B cell (primary cell): ENCODE measurements at regions not wholly inside any gene's neighbourhood (a gene's known extent, or its start where the extent isn't known, plus 50 kb on each side); places are given as distances from the start of the nearest gene placed in this dataset.

Experiments used
- ATAC-seq: fragments of 200-7000 bp; cut with Tn5 transposase; one replicate; pipeline ENCODE4 v1.10.0; 2021; ENCODE audit warnings: low read depth, mild to moderate bottlenecking, moderate number of reproducible peaks, moderate library complexity
- CTCF ChIA-PET: fragments of 350-600 bp; sonication (Branson Sonifier 250); formaldehyde crosslinking; loops from one replicate; lab custom pipeline; 2021; ENCODE audit warnings: antibody characterized with exemption, inconsistent platforms; lab: Charles Lee
- POLR2A ChIA-PET: fragments of 350-600 bp; sonication (Branson Sonifier 250); formaldehyde crosslinking; loops from one replicate; lab custom pipeline; 2021; ENCODE audit warnings: antibody characterized with exemption; lab: Charles Lee
- DNase-seq: peaks from one replicate; pipeline ENCODE4 v3.0.0; 2013
- H2AFZ ChIP-seq: 2 replicates; pipeline ENCODE4 v1.6.1; 2012; ENCODE audit warnings: mild to moderate bottlenecking, low read depth, low read length; ENCODE audit not compliant: insufficient read depth, poor library complexity, severe bottlenecking
- H3K27ac ChIP-seq, 2 donors: 1 replicate in 1 of 2; 2 replicates in 1 of 2; pipeline ENCODE4 v1.5.1; 2012 to 2013; ENCODE audit warnings: low read length in 2 of 2, mild to moderate bottlenecking in 2 of 2, moderate library complexity in 1 of 2
- H3K27me3 ChIP-seq, 4 experiments: fragments of 200-600 bp in 1 of 4; sonication (generic) in 1 of 4; replicated peaks in 1 of 4; 1 replicate in 2 of 4; 2 replicates in 2 of 4; pipeline versions ENCODE4 v1.6.1 to v1.7.0; 2013 to 2016; ENCODE audit warnings: low read length in 3 of 4, mild to moderate bottlenecking in 2 of 4, mixed read lengths in 1 of 4, moderate library complexity in 1 of 4; ENCODE audit not compliant: insufficient read depth in 4 of 4, control insufficient read depth in 3 of 4; ENCODE audit errors: control extremely low read depth in 1 of 4
- H3K36me3 ChIP-seq, 2 experiments: replicated peaks in 1 of 2; 1 replicate in 1 of 2; 2 replicates in 1 of 2; pipeline versions ENCODE4 v1.6.1 to v1.7.1; 2013; ENCODE audit warnings: low read length in 1 of 2; ENCODE audit not compliant: insufficient read depth in 2 of 2, control insufficient read depth in 1 of 2; ENCODE audit errors: control extremely low read depth in 1 of 2, extremely low read depth in 1 of 2
- H3K4me1 ChIP-seq, 2 donors: fragments of 200-600 bp in 1 of 2; sonication (generic) in 1 of 2; 1 replicate in 1 of 2; 2 replicates in 1 of 2; pipeline versions ENCODE4 v1.5.1 to v1.6.1; 2013 to 2017; ENCODE audit warnings: low read length in 2 of 2; ENCODE audit not compliant: control insufficient read depth in 2 of 2, insufficient read depth in 2 of 2
- H3K4me2 ChIP-seq: replicated peaks from 2 replicates; pipeline ENCODE3; 2012; ENCODE audit warnings: mild to moderate bottlenecking, low read depth, low read length; ENCODE audit not compliant: poor library complexity, severe bottlenecking
- H3K4me3 ChIP-seq, 5 experiments: fragments of 200-600 bp in 1 of 5; sonication (generic) in 1 of 5; 1 replicate in 3 of 5; 2 replicates in 2 of 5; pipeline versions ENCODE4 v1.5.1 to v1.7.0; 2011 to 2016; ENCODE audit warnings: low read length in 4 of 5, mild to moderate bottlenecking in 4 of 5, low read depth in 2 of 5, control low read depth in 1 of 5, moderate library complexity in 1 of 5; ENCODE audit not compliant: insufficient read depth in 1 of 5; ENCODE audit errors: control extremely low read depth in 1 of 5, extremely low read depth in 1 of 5
- H3K79me2 ChIP-seq: fragments of 200-600 bp; sonication (generic); one replicate; pipeline ENCODE4 v1.6.0; 2016; ENCODE audit warnings: low read length; ENCODE audit not compliant: control insufficient read depth, insufficient read depth
- H3K9ac ChIP-seq: fragments of 200-600 bp; sonication (generic); 2 replicates; pipeline ENCODE4 v1.6.1; 2017; ENCODE audit warnings: mild to moderate bottlenecking, low read length, moderate library complexity
- H3K9me3 ChIP-seq, 3 donors: one replicate each; pipeline versions ENCODE4 v1.6.1 to v1.7.1; 2013; ENCODE audit warnings: low read length in 2 of 3; ENCODE audit not compliant: control insufficient read depth in 2 of 3, insufficient read depth in 1 of 3; ENCODE audit errors: control extremely low read depth in 1 of 3
- H4K20me1 ChIP-seq: 2 replicates; pipeline ENCODE4 v1.6.0; 2012; ENCODE audit warnings: mild to moderate bottlenecking, low read length; ENCODE audit not compliant: insufficient read depth, control insufficient read depth, poor library complexity, severe bottlenecking
- H3K27ac Mint-ChIP-seq: one replicate; pipeline ENCODE4 v1.8.0; 2021; ENCODE audit warnings: mixed read lengths
- H3K27me3 Mint-ChIP-seq: one replicate; pipeline ENCODE4 v1.8.0; 2021; ENCODE audit warnings: mixed read lengths
- H3K4me1 Mint-ChIP-seq: one replicate; pipeline ENCODE4 v1.8.0; 2021; ENCODE audit warnings: mixed read lengths
- H3K4me3 Mint-ChIP-seq: one replicate; pipeline ENCODE4 v1.8.0; 2021; ENCODE audit warnings: mixed read lengths
- H3K9me3 Mint-ChIP-seq: one replicate; pipeline ENCODE4 v1.8.0; 2022; ENCODE audit warnings: mixed read lengths; ENCODE audit not compliant: insufficient read depth
- EZH2 ChIP-seq: IDR thresholded peaks from 2 replicates; pipeline ENCODE4 v1.6.1; 2012; ENCODE audit warnings: borderline replicate concordance, low read depth, mild to moderate bottlenecking, moderate library complexity, low read length; ENCODE audit not compliant: insufficient read depth, poor library complexity, severe bottlenecking
- WGBS: methylation state at CpG from one replicate; pipeline ENCODE4 v1.1.5; 2013; ENCODE audit warnings: missing lambda C conversion rate; ENCODE audit not compliant: insufficient coverage; 5-methylcytosine and 5-hydroxymethylcytosine counted together
- intact Hi-C: fragments of 100-400 bp; cut with micrococcal nuclease; formaldehyde crosslinking; loops from one replicate; pipeline ENCODE4 v1.10.0; 2022
- TF ChIP-seq, protein P1 (sequence below): fragments of 200-600 bp; IDR thresholded peaks from one replicate; pipeline ENCODE4 v1.8.0; 2022; ENCODE audit warnings: antibody characterized with exemption, mild to moderate bottlenecking

DNA sequence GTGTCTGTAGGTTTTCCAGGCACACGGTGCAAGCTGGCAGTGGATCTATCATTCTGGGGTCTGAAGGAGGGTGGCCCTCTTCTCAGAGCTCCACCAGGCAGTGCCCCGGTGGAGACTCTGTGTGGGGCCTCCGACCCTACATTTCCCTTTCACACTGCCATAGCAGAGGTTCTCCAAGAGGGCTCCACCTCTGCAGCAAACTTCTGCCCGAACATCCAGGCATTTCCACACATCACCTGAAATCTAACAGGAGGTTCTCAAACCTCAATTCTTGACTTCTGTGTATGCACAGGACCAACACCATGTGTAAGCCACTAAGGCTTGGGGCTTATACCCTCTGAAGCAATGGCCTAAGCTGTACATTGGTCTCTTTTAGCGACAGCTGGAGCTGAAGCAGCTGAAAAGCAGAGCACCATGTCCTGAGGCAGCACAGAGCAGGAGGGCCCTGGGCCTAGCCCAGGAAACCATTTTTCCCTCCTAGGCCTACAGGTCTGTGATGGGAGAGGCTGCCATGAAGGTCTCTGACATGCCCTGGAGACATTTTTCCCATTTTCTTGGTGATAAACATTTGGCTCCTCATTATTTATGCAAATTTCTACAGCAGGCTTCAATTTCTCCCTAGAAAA is 253.3 kb downstream of the ERMARD start:
- ChIA-PET CTCF (no interaction called here), POLR2A (no interaction called here)
- Histone ChIP-seq H3K27me3 (no peaks in the 10 kb centered on the region), H3K4me2 (no peak overlapping the region), H3K4me3 (no peak overlapping the region), H3K9me3 (peaks cover 0 to 57% (median 31%) of the 10 kb centered on the region in 3 donors), H4K20me1 (no peaks in the 10 kb centered on the region), H3K79me2 (no peaks in the 10 kb centered on the region), H3K4me1 (peaks cover 6% of the 10 kb centered on the region in 2 donors), H2AFZ (no peak overlapping the region), H3K27ac (no peak overlapping the region), H3K9ac (no peak overlapping the region), H3K36me3 (no peaks in the 10 kb centered on the region)
- Mint-ChIP-seq H3K27me3 (peaks cover 7% of the 10 kb centered on the region), H3K4me3 (no peak overlapping the region), H3K4me1 (peaks cover 6% of the 10 kb centered on the region), H3K9me3 (peaks cover 15% of the 10 kb centered on the region), H3K27ac (no peak overlapping the region)
- ATAC-seq (no peak), DNase-seq (no peak)
- 78% methylated on average over 5 of the region's 5 CpGs for WGBS
- TF ChIP-seq, protein P1, sequence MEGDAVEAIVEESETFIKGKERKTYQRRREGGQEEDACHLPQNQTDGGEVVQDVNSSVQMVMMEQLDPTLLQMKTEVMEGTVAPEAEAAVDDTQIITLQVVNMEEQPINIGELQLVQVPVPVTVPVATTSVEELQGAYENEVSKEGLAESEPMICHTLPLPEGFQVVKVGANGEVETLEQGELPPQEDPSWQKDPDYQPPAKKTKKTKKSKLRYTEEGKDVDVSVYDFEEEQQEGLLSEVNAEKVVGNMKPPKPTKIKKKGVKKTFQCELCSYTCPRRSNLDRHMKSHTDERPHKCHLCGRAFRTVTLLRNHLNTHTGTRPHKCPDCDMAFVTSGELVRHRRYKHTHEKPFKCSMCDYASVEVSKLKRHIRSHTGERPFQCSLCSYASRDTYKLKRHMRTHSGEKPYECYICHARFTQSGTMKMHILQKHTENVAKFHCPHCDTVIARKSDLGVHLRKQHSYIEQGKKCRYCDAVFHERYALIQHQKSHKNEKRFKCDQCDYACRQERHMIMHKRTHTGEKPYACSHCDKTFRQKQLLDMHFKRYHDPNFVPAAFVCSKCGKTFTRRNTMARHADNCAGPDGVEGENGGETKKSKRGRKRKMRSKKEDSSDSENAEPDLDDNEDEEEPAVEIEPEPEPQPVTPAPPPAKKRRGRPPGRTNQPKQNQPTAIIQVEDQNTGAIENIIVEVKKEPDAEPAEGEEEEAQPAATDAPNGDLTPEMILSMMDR: no peak
- TF ChIP-seq EZH2: no peak
- intact Hi-C loops: no loop called here

DNA sequence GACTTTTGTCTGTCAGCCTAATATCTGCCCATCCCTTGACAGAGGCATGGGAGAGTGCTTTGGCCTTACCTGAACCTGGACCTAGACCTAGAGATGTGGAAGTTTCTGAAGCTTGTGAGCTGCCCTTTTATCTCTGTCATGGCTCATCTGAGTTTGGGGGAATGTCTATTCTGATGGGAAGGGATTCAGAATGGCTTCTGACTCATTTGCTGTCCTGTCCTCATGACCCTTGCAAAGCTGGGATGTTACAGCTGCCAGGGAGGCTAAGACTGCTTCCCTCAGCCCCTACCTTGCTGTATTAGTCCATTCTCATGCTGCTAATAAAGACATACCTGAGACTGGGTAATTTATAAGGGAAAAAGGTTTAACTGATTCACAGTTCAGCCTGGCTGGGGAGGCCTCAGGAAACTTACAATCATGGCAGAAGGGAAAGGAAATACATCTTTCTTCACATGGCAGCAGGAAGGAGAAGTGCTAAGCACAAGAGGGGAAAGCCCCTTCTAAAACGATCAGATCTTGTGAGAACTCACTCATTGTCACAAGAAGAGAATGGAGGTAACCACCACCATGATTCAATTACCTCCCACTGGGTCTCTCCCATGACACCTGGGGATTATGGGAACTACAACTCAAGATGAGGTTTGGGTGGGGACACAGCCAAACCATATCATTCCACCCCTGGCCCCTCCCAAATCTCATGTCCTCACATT is 252.2 kb downstream of the ERMARD start:
- peaks cover 6% of the 10 kb centered on the region in 2 donors for H3K4me1 ChIP-seq
- H3K79me2 ChIP-seq: no peaks in the 10 kb centered on the region
- TF ChIP-seq, protein P1: no peak
- no peak for TF ChIP-seq EZH2
- intact Hi-C loops: no loop called here
- no peak for DNase-seq
- Mint-ChIP-seq H3K4me3 (no peak overlapping the region), H3K4me1 (peaks cover 6% of the 10 kb centered on the region), H3K27ac (no peak overlapping the region), H3K9me3 (peaks cover 15% of the 10 kb centered on the region), H3K27me3 (peaks cover under 1% of the 10 kb centered on the region)
- H3K27ac ChIP-seq: no peak overlapping the region
- H3K9ac ChIP-seq: no peak overlapping the region
- ChIA-PET CTCF (no interaction called here), POLR2A (no interaction called here)
- H3K36me3 ChIP-seq: no peaks in the 10 kb centered on the region
- H4K20me1 ChIP-seq: no peaks in the 10 kb centered on the region
- no peak overlapping the region for H3K4me2 ChIP-seq
- peaks cover 0 to 57% (median 31%) of the 10 kb centered on the region in 3 donors for H3K9me3 ChIP-seq
- no CpG with 5 or more reads among the region's 1 CpG for WGBS
- no peaks in the 10 kb centered on the region for H3K27me3 ChIP-seq
- no peak for ATAC-seq
- H2AFZ ChIP-seq: no peak overlapping the region
- H3K4me3 ChIP-seq: no peak overlapping the region
